Osteoblast (primary cell): ENCODE measurements at regions not wholly inside any gene's neighbourhood (a gene's known extent, or its start where the extent isn't known, plus 50 kb on each side); places are given as distances from the start of the nearest gene placed in this dataset.

Experiments
- DNase-seq: peaks from one replicate; pipeline ENCODE4 v3.0.0; 2011; ENCODE audit warnings: low spot score, mixed read lengths; ENCODE audit not compliant: insufficient read length; ENCODE audit errors: missing footprints
- H2AFZ ChIP-seq: 2 replicates; pipeline ENCODE4 v1.6.0; 2011; ENCODE audit warnings: mild to moderate bottlenecking, low read length
- H3K27ac ChIP-seq: 2 replicates; pipeline ENCODE4 v1.5.1; 2011; ENCODE audit warnings: mild to moderate bottlenecking, low read depth, low read length, moderate library complexity
- H3K27me3 ChIP-seq: 2 replicates; pipeline ENCODE4 v1.6.0; 2012; ENCODE audit warnings: mild to moderate bottlenecking, control low read depth, inconsistent platforms, low read length, moderate library complexity; ENCODE audit not compliant: insufficient read depth
- H3K36me3 ChIP-seq: 2 replicates; pipeline ENCODE4 v1.5.1; 2011; ENCODE audit warnings: mild to moderate bottlenecking, low read length, control low read depth, moderate library complexity; ENCODE audit not compliant: insufficient read depth
- H3K4me1 ChIP-seq: 2 replicates; pipeline ENCODE4 v1.5.1; 2011; ENCODE audit warnings: mild to moderate bottlenecking, low read length, control low read depth, moderate library complexity; ENCODE audit not compliant: insufficient read depth
- H3K4me2 ChIP-seq: 2 replicates; pipeline ENCODE4 v1.6.0; 2011; ENCODE audit warnings: mild to moderate bottlenecking, low read length; ENCODE audit not compliant: insufficient read depth
- H3K4me3 ChIP-seq: fragments of 200-600 bp; sonication (generic); 3 replicates; pipeline ENCODE4 v1.5.1; 2012; ENCODE audit warnings: mild to moderate bottlenecking, low read length, inconsistent platforms; ENCODE audit not compliant: insufficient read depth
- H3K79me2 ChIP-seq: 2 replicates; pipeline ENCODE4 v1.6.0; 2012; ENCODE audit warnings: mild to moderate bottlenecking, low read length, control low read depth, inconsistent platforms; ENCODE audit not compliant: insufficient read depth
- H3K9me3 ChIP-seq: 2 replicates; pipeline ENCODE4 v1.5.1; 2011; ENCODE audit warnings: low read depth, low read length, control low read depth
- H4K20me1 ChIP-seq: 2 replicates; pipeline ENCODE4 v1.6.0; 2012; ENCODE audit warnings: mild to moderate bottlenecking, low read length, control low read depth; ENCODE audit not compliant: insufficient read depth
- CTCF ChIP-seq: IDR thresholded peaks from 2 replicates; pipeline ENCODE4 v1.5.1; 2011; ENCODE audit warnings: mild to moderate bottlenecking, low read depth, low read length, moderate library complexity; ENCODE audit errors: extremely low read depth

- H3K79me2 ChIP-seq: no peaks in the 10 kb centered on the region
- DNase-seq: peak; percentile 36
- H3K9me3 ChIP-seq: no peaks in the 10 kb centered on the region
- no peak overlapping the region for H3K27ac ChIP-seq
- no peaks in the 10 kb centered on the region for H4K20me1 ChIP-seq
- no peaks in the 10 kb centered on the region for H3K36me3 ChIP-seq
- no peak for TF ChIP-seq CTCF
- no peaks in the 10 kb centered on the region for H3K27me3 ChIP-seq
- H2AFZ ChIP-seq: no peak overlapping the region
- no peaks in the 10 kb centered on the region for H3K4me1 ChIP-seq
- H3K4me3 ChIP-seq: no peak overlapping the region
- H3K4me2 ChIP-seq: no peak overlapping the region
Measured at GRCh38 chr6:76719449-76719848, 647.0 kb upstream of the IMPG1 start.

GRCh38 chr6:76708641-76709331, 636.3 kb upstream of the IMPG1 start:
- no peak for TF ChIP-seq CTCF
- Histone ChIP-seq H3K9me3 (no peaks in the 10 kb centered on the region), H3K4me2 (no peak overlapping the region), H3K4me1 (no peaks in the 10 kb centered on the region), H2AFZ (no peak overlapping the region), H3K4me3 (no peak overlapping the region), H3K27ac (no peak overlapping the region), H4K20me1 (no peaks in the 10 kb centered on the region), H3K36me3 (no peaks in the 10 kb centered on the region), H3K79me2 (no peaks in the 10 kb centered on the region), H3K27me3 (no peaks in the 10 kb centered on the region)
- DNase-seq: no peak

- H3K36me3 ChIP-seq: no peaks in the 10 kb centered on the region
- no peak overlapping the region for H2AFZ ChIP-seq
- H3K4me1 ChIP-seq: no peaks in the 10 kb centered on the region
- H3K27ac ChIP-seq: no peak overlapping the region
- no peak for TF ChIP-seq CTCF
- H4K20me1 ChIP-seq: no peaks in the 10 kb centered on the region
- no peak overlapping the region for H3K4me2 ChIP-seq
- no peaks in the 10 kb centered on the region for H3K9me3 ChIP-seq
- no peak for DNase-seq
- no peak overlapping the region for H3K4me3 ChIP-seq
- no peaks in the 10 kb centered on the region for H3K79me2 ChIP-seq
- H3K27me3 ChIP-seq: no peaks in the 10 kb centered on the region
Measured at GRCh38 chr6:76707630-76708029, 635.2 kb upstream of the IMPG1 start.

GRCh38 chr6:76706631-76707030, 634.2 kb upstream of the IMPG1 start:
- H3K27me3 ChIP-seq: no peaks in the 10 kb centered on the region
- H3K4me2 ChIP-seq: no peak overlapping the region
- H3K9me3 ChIP-seq: no peaks in the 10 kb centered on the region
- H3K4me3 ChIP-seq: no peak overlapping the region
- H3K27ac ChIP-seq: no peak overlapping the region
- H4K20me1 ChIP-seq: no peaks in the 10 kb centered on the region
- H3K4me1 ChIP-seq: peaks cover 8% of the 10 kb centered on the region
- H3K79me2 ChIP-seq: no peaks in the 10 kb centered on the region
- no peak for DNase-seq
- TF ChIP-seq CTCF: no peak
- no peaks in the 10 kb centered on the region for H3K36me3 ChIP-seq
- no peak overlapping the region for H2AFZ ChIP-seq
